A549 (cell line): ENCODE measurements at regions not wholly inside any gene's neighbourhood (a gene's known extent, or its start where the extent isn't known, plus 50 kb on each side); places are given as distances from the start of the nearest gene placed in this dataset.

ENCODE experiments used
- ESRRA ChIP-seq: fragments of 150-350 bp; IDR thresholded peaks from 2 replicates; pipeline ENCODE4 v1.6.1; 2014; ENCODE audit warnings: mild to moderate bottlenecking, low read length, borderline replicate concordance
- PHF8 ChIP-seq: fragments of 200-600 bp; sonication (generic); IDR thresholded peaks from 2 replicates; pipeline ENCODE4 v1.6.1; 2016; ENCODE audit warnings: low read depth, mild to moderate bottlenecking, antibody characterized with exemption, moderate library complexity, borderline replicate concordance
- POLR2AphosphoS2 ChIP-seq: conservative IDR thresholded peaks from 2 replicates; pipeline ENCODE4 v1.6.1; 2012; ENCODE audit warnings: low read length, improper control_type of control experiment, inconsistent platforms
- TF ChIP-seq, protein P1 (sequence below): fragments of >200 bp; sonication (Bioruptor Twin); formaldehyde crosslinking; IDR thresholded peaks from 3 replicates; pipeline ENCODE4 v1.5.1; 2016
- TF ChIP-seq, protein P2 (sequence below): IDR thresholded peaks from 2 replicates; pipeline ENCODE4 v1.6.1; 2012; ENCODE audit warnings: low read depth, borderline replicate concordance

GRCh38 chr10:29767968-29768367, 133.2 kb upstream of the SVIL start:
- TF ChIP-seq, protein P1, sequence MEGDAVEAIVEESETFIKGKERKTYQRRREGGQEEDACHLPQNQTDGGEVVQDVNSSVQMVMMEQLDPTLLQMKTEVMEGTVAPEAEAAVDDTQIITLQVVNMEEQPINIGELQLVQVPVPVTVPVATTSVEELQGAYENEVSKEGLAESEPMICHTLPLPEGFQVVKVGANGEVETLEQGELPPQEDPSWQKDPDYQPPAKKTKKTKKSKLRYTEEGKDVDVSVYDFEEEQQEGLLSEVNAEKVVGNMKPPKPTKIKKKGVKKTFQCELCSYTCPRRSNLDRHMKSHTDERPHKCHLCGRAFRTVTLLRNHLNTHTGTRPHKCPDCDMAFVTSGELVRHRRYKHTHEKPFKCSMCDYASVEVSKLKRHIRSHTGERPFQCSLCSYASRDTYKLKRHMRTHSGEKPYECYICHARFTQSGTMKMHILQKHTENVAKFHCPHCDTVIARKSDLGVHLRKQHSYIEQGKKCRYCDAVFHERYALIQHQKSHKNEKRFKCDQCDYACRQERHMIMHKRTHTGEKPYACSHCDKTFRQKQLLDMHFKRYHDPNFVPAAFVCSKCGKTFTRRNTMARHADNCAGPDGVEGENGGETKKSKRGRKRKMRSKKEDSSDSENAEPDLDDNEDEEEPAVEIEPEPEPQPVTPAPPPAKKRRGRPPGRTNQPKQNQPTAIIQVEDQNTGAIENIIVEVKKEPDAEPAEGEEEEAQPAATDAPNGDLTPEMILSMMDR: no peak
- TF ChIP-seq, protein P2, sequence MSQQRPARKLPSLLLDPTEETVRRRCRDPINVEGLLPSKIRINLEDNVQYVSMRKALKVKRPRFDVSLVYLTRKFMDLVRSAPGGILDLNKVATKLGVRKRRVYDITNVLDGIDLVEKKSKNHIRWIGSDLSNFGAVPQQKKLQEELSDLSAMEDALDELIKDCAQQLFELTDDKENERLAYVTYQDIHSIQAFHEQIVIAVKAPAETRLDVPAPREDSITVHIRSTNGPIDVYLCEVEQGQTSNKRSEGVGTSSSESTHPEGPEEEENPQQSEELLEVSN: no peak
- no peak for TF ChIP-seq ESRRA
- TF ChIP-seq POLR2AphosphoS2: no peak
- no peak for TF ChIP-seq PHF8
